Right atrium auricular region (tissue), 2 donors: ENCODE measurements at regions not wholly inside any gene's neighbourhood (a gene's known extent, or its start where the extent isn't known, plus 50 kb on each side); places are given as distances from the start of the nearest gene placed in this dataset.

Experiments used
- DNase-seq: peaks from one replicate; pipeline ENCODE4 v3.0.0-alpha.2; 2019; ENCODE audit warnings: low spot score
- H3K27ac ChIP-seq, 2 donors: fragments of 200-600 bp; sonication (generic); 1 replicate in 1 of 2; 2 replicates in 1 of 2; pipeline ENCODE4 v1.5.1; 2016 to 2019
- H3K27me3 ChIP-seq, 2 donors: fragments of 200-600 bp; sonication (generic); one replicate each; pipeline versions ENCODE4 v1.5.1 to v1.6.0; 2017 to 2019
- H3K36me3 ChIP-seq: fragments of 200-600 bp; sonication (generic); one replicate; pipeline ENCODE4 v1.5.1; 2016
- H3K4me1 ChIP-seq, 2 donors: fragments of 200-600 bp; sonication (generic); one replicate each; pipeline versions ENCODE4 v1.5.1 to v1.6.0; 2017 to 2019
- H3K4me3 ChIP-seq, 2 donors: fragments of 200-600 bp; sonication (generic); 1 replicate in 1 of 2; 2 replicates in 1 of 2; pipeline ENCODE4 v1.5.1; 2017 to 2019; ENCODE audit warnings: mild to moderate bottlenecking in 1 of 2, moderate library complexity in 1 of 2
- H3K9me3 ChIP-seq, 2 donors: fragments of 200-600 bp; sonication (generic); one replicate each; pipeline ENCODE4 v1.5.1; 2019
- CTCF ChIP-seq, 2 donors: fragments of 200-600 bp; sonication (generic); IDR thresholded peaks; one replicate each; pipeline ENCODE4 v1.5.1; 2019; ENCODE audit warnings: antibody characterized with exemption in 2 of 2

- H3K4me1 ChIP-seq: peaks cover 0 to 4% of the 10 kb centered on the region in 2 donors
- TF ChIP-seq CTCF (IDR thresholded peaks at IDR 0.05): no peak
- no peaks in the 10 kb centered on the region for H3K36me3 ChIP-seq
- no peak overlapping the region for H3K4me3 ChIP-seq
- no peaks in the 10 kb centered on the region for H3K27me3 ChIP-seq
- no peak overlapping the region for H3K27ac ChIP-seq
- no peaks in the 10 kb centered on the region for H3K9me3 ChIP-seq
- DNase-seq: no peak
Observed at GRCh38 chr16:64008131-64008530, 1113.7 kb downstream of the CDH11 start.

- DNase-seq: no peak
- H3K36me3 ChIP-seq: no peaks in the 10 kb centered on the region
- H3K27ac ChIP-seq: no peak overlapping the region
Observed at GRCh38 chr16:64004116-64004515, 1117.7 kb downstream of the CDH11 start.

GRCh38 chr16:63995025-63995424 is 1126.8 kb downstream of the CDH11 start:
- Histone ChIP-seq H3K27me3 (no peaks in the 10 kb centered on the region), H3K9me3 (peaks cover 0 to 6% of the 10 kb centered on the region in 2 donors), H3K4me3 (no peak overlapping the region), H3K36me3 (no peaks in the 10 kb centered on the region), H3K4me1 (no peaks in the 10 kb centered on the region), H3K27ac (no peak overlapping the region)
- DNase-seq: no peak
- TF ChIP-seq CTCF (IDR thresholded peaks at IDR 0.05): no peak

More at GRCh38 chr16:64004116-64004515, 1117.7 kb downstream of the CDH11 start:
- Histone ChIP-seq H3K9me3 (peaks cover 0 to 4% of the 10 kb centered on the region in 2 donors), H3K4me1 (no peaks in the 10 kb centered on the region), H3K4me3 (no peak overlapping the region), H3K27me3 (no peaks in the 10 kb centered on the region)
- TF ChIP-seq CTCF (IDR thresholded peaks at IDR 0.05): no peak

GRCh38 chr16:63983401-63983800 is 1138.5 kb downstream of the CDH11 start:
- H3K36me3 ChIP-seq: no peaks in the 10 kb centered on the region
- H3K4me3 ChIP-seq: no peak overlapping the region
- DNase-seq: no peak
- H3K9me3 ChIP-seq: no peaks in the 10 kb centered on the region
- TF ChIP-seq CTCF (IDR thresholded peaks at IDR 0.05): no peak
- no peaks in the 10 kb centered on the region for H3K4me1 ChIP-seq
- no peaks in the 10 kb centered on the region for H3K27me3 ChIP-seq
- H3K27ac ChIP-seq: no peak overlapping the region

GRCh38 chr16:63982741-63983140 is 1139.1 kb downstream of the CDH11 start:
- H3K9me3 ChIP-seq: no peaks in the 10 kb centered on the region
- H3K27me3 ChIP-seq: no peaks in the 10 kb centered on the region
- no peaks in the 10 kb centered on the region for H3K36me3 ChIP-seq
- H3K27ac ChIP-seq: no peak overlapping the region
- H3K4me1 ChIP-seq: no peaks in the 10 kb centered on the region
- no peak overlapping the region for H3K4me3 ChIP-seq
- TF ChIP-seq CTCF (IDR thresholded peaks at IDR 0.05): no peak
- DNase-seq: no peak

GRCh38 chr16:63982110-63982509 is 1139.8 kb downstream of the CDH11 start:
- Histone ChIP-seq H3K36me3 (no peaks in the 10 kb centered on the region), H3K4me1 (no peaks in the 10 kb centered on the region), H3K4me3 (no peak overlapping the region), H3K27me3 (no peaks in the 10 kb centered on the region), H3K27ac (no peak overlapping the region), H3K9me3 (no peaks in the 10 kb centered on the region)
- DNase-seq: no peak
- TF ChIP-seq CTCF (IDR thresholded peaks at IDR 0.05): no peak
